Stomach (tissue), 8 donors: ENCODE measurements at regions not wholly inside any gene's neighbourhood (a gene's known extent, or its start where the extent isn't known, plus 50 kb on each side); places are given as distances from the start of the nearest gene placed in this dataset.

ENCODE experiments used
- DNase-seq, 2 donors: peaks; one replicate each; pipeline versions ENCODE4 v3.0.0 to v3.0.0-alpha.2; 2013 to 2019
- H3K27ac ChIP-seq, 5 donors: fragments of 200-600 bp in 4 of 5; sonication (generic) in 4 of 5; one replicate each; pipeline ENCODE4 v1.5.1; 2013 to 2019; ENCODE audit warnings: mild to moderate bottlenecking in 1 of 5, moderate library complexity in 1 of 5
- H3K27me3 ChIP-seq, 3 donors: fragments of 200-600 bp; sonication (generic); one replicate each; pipeline ENCODE4 v1.5.1; 2017 to 2019; ENCODE audit warnings: mixed run types in 1 of 3
- H3K36me3 ChIP-seq, 4 donors: fragments of 200-600 bp; sonication (generic); 1 replicate in 3 of 4; 2 replicates in 1 of 4; pipeline ENCODE4 v1.5.1; 2016 to 2019
- H3K4me1 ChIP-seq, 4 donors: fragments of 200-600 bp; sonication (generic); one replicate each; pipeline ENCODE4 v1.5.1; 2016 to 2019
- H3K4me3 ChIP-seq, 4 donors: fragments of 200-600 bp; sonication (generic) in 3 of 4; one replicate each; pipeline ENCODE4 v1.5.1; 2016 to 2019; ENCODE audit warnings: mild to moderate bottlenecking in 1 of 4
- H3K9me3 ChIP-seq, 4 donors: fragments of 200-600 bp; sonication (generic); one replicate each; pipeline ENCODE4 v1.5.1; 2016 to 2019
- EP300 ChIP-seq: sonication (generic); formaldehyde crosslinking; IDR thresholded peaks from one replicate; pipeline ENCODE4 v1.6.1; 2017; ENCODE audit warnings: antibody characterized with exemption
- POLR2A ChIP-seq, 4 donors: fragments of 450-650 bp; IDR thresholded peaks; one replicate each; pipeline ENCODE4 v1.6.1; 2016; ENCODE audit warnings: antibody characterized with exemption in 4 of 4, control low read depth in 2 of 4, mild to moderate bottlenecking in 1 of 4, moderate library complexity in 1 of 4
- POLR2AphosphoS5 ChIP-seq, 3 donors: sonication (generic); formaldehyde crosslinking; IDR thresholded peaks; one replicate each; pipeline ENCODE4 v1.6.1; 2016; ENCODE audit warnings: antibody characterized with exemption in 3 of 3
- WGBS, 5 donors: extraction: QIAGEN DNeasy Blood & Tissue Kit in 3 of 5; methylation state at CpG; one replicate each; pipeline versions ENCODE4 v1.1.5 to v1.1.7; 2013 to 2018; 5-methylcytosine and 5-hydroxymethylcytosine counted together
- intact Hi-C: fragments of 100-400 bp; cut with DNase I; formaldehyde crosslinking; loops from one replicate; pipeline ENCODE4 v1.15.1; 2023; ENCODE audit warnings: low total_unique reads
- TF ChIP-seq, protein P1 (sequence below), 7 experiments: fragments of 450-650 bp in 4 of 7; fragments of 200-600 bp in 3 of 7; sonication (generic) in 3 of 7; IDR thresholded peaks; one replicate each; pipeline ENCODE4 v1.5.1; 2016 to 2019; ENCODE audit warnings: antibody characterized with exemption in 7 of 7, control low read depth in 2 of 7, mild to moderate bottlenecking in 1 of 7
- donor health status: healthy with polysubstance abuse.
- donor health status: Bipolar disorder and iron deficiency.
- donor health status: healthy.

DNA sequence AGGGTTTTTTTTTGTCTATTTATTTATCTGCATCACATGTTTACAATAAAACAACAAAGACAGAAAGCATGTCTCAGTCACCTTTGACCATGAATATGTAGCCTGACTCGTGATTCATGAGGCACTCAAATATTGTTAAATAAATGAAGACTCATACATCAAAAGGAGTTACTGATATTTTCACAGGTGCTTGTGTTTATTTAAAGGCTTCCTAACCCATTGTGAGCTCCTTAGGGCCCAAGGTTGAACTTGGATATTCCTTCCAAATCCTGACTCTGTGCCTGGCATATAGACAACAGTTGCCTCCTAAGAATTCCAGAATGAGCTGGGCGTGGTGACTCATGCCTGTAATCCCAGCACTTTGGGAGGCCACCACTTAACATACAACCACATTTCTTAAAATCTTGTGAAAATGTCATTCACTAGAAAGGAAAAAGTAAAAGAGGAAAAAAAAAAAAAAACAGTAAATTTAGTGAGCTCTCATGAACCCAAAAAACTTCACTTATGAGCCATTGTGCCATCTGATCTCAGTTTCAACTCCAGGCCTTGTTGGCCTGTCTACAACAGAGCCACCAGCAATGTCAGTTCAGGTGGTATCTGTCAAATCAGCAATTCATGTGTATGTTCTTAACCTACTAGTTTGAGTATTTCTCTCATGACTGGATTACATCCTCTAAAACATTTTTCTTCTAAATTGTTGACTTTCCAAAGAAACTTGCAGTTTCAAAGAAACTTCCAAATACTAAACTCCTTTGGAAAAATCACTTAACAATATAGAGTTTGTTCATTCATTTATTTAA is 162.7 kb upstream of the MARCKS start:
- TF ChIP-seq, protein P1, sequence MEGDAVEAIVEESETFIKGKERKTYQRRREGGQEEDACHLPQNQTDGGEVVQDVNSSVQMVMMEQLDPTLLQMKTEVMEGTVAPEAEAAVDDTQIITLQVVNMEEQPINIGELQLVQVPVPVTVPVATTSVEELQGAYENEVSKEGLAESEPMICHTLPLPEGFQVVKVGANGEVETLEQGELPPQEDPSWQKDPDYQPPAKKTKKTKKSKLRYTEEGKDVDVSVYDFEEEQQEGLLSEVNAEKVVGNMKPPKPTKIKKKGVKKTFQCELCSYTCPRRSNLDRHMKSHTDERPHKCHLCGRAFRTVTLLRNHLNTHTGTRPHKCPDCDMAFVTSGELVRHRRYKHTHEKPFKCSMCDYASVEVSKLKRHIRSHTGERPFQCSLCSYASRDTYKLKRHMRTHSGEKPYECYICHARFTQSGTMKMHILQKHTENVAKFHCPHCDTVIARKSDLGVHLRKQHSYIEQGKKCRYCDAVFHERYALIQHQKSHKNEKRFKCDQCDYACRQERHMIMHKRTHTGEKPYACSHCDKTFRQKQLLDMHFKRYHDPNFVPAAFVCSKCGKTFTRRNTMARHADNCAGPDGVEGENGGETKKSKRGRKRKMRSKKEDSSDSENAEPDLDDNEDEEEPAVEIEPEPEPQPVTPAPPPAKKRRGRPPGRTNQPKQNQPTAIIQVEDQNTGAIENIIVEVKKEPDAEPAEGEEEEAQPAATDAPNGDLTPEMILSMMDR (IDR thresholded peaks at IDR 0.05), result no peak
- no peak for TF ChIP-seq POLR2A (IDR thresholded peaks at IDR 0.05)
- no peak for TF ChIP-seq POLR2AphosphoS5 (IDR thresholded peaks at IDR 0.05)
- no peak for TF ChIP-seq EP300
- Histone ChIP-seq H3K4me3 (no peak overlapping the region), H3K27ac (no peak overlapping the region), H3K9me3 (no peaks in the 10 kb centered on the region), H3K4me1 (peaks cover 0 to 21% (median 5%) of the 10 kb centered on the region in 4 donors), H3K36me3 (no peaks in the 10 kb centered on the region), H3K27me3 (no peaks in the 10 kb centered on the region)
- no peak for DNase-seq
- WGBS, 5 donors, result 48 to 72% (median 60%) methylated on average over 2 of the region's 2 CpGs
- intact Hi-C loops, result no loop called here

DNA sequence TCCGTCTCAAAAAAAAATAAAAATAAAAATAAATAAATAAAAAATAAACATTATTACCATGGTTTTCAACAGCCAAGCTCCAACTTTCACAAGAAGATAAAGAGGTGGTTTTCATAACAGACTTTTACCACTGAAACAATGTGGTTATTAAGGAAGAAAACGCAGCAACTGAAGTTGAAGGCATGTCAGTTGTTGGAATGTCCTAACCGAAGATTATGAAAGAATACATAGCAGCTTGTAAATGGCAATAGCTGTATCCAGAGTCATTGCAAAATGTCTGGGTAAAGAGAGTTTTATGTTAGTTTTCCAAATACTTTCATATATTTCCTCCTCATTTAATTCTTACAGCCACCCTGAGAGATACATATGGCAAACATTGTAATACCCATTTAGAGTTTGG is 161.6 kb upstream of the MARCKS start:
- DNase-seq, result no peak
- intact Hi-C loops, result no loop called here
- no peaks in the 10 kb centered on the region for H3K27me3 ChIP-seq
- H3K9me3 ChIP-seq, result no peaks in the 10 kb centered on the region
- 75 to 87% (median 81%) methylated on average over 3 of the region's 3 CpGs for WGBS, 5 donors
- no peak overlapping the region for H3K27ac ChIP-seq
- no peaks in the 10 kb centered on the region for H3K36me3 ChIP-seq
- H3K4me1 ChIP-seq, result peaks cover 0 to 17% (median 5%) of the 10 kb centered on the region in 4 donors
- no peak overlapping the region for H3K4me3 ChIP-seq
- TF ChIP-seq POLR2AphosphoS5 (IDR thresholded peaks at IDR 0.05) (no peak), EP300 (no peak), POLR2A (IDR thresholded peaks at IDR 0.05) (no peak)
- TF ChIP-seq, protein P1 (IDR thresholded peaks at IDR 0.05), result no peak

DNA sequence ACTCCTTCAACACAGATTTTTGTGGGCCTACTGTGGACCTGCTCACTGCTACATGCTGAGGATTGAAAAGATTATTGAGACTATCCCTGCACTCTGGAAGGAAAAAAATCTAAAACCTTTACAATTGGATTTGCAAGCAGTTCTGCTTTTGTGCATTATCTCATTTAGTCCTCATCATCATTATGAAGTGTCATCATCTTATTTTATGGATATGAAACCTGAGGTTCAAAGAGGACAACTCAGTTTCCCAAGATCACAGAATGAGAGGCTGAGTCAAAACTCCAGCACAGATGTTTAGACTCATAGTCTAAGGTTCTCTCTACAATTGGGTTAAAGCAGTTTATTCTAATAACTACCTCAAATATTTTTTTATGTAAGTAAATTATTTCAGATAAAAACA is 160.2 kb upstream of the MARCKS start:
- TF ChIP-seq EP300 (no peak), POLR2AphosphoS5 (IDR thresholded peaks at IDR 0.05) (no peak), POLR2A (IDR thresholded peaks at IDR 0.05) (no peak)
- TF ChIP-seq, protein P1 (IDR thresholded peaks at IDR 0.05), result no peak
- Histone ChIP-seq H3K9me3 (no peaks in the 10 kb centered on the region), H3K27ac (no peak overlapping the region), H3K36me3 (no peaks in the 10 kb centered on the region), H3K27me3 (no peaks in the 10 kb centered on the region), H3K4me3 (no peak overlapping the region), H3K4me1 (peaks cover 0 to 19% (median 8%) of the 10 kb centered on the region in 4 donors)
- no peak for DNase-seq
- intact Hi-C loops, result no loop called here

DNA sequence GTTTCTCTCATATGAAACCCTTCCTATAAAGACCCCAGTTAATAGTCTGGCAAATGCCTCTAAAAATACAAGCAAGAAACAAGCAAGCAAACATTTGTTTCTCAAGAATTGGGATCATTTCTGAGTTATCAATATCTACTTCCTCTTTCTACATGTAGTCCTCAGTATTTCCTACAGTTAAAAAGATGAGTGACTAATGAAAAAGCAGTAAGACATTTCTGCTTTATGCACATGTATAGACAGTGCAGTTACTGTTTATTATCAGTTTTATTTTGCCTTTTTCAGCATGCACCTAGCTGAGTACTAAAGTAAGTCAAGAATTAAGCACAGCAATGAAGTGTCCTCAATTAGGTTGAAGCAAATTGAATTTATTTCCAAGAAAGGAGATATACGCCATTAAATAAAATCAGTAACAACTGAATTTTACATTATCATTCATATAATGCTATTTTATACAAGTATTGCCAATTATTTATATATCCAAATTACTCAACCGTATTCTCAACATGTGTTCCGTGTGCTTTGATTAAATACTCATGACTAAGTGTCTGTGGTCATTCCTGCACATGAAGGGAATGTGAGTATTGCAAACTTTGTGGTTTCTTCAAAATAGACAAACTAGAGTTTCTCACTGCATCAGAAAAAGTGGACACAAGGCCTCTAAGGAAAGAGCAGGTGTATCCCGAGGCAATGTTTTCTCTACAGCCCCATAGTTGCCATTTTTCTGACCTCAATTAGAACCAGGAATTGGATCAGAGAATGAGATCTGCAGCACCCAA is 159.3 kb upstream of the MARCKS start:
- intact Hi-C loops, result no loop called here
- 61 to 79% (median 66%) methylated on average over 4 of the region's 4 CpGs for WGBS, 5 donors
- Histone ChIP-seq H3K4me3 (no peak overlapping the region), H3K9me3 (no peaks in the 10 kb centered on the region), H3K36me3 (no peaks in the 10 kb centered on the region), H3K27ac (no peak overlapping the region), H3K27me3 (no peaks in the 10 kb centered on the region), H3K4me1 (peaks cover 0 to 27% (median 11%) of the 10 kb centered on the region in 4 donors)
- peak in 1 of 3 donors; percentile 58 for TF ChIP-seq POLR2AphosphoS5 (IDR thresholded peaks at IDR 0.05)
- TF ChIP-seq, protein P1 (IDR thresholded peaks at IDR 0.05), result no peak
- DNase-seq, result no peak
